SK-N-SH treated with all-trans-retinoic acid at 6 μM for 48 hours (cell line): ENCODE measurements at regions not wholly inside any gene's neighbourhood (a gene's known extent, or its start where the extent isn't known, plus 50 kb on each side); places are given as distances from the start of the nearest gene placed in this dataset.
"Not testable (repeated sequence)": the region's sequence is repeated elsewhere in the genome, so short reads cannot be mapped to it uniquely, and the experiment has no call there.

ENCODE experiments used
- ATAC-seq: fragments of 200-7000 bp; cut with Tn5 transposase; 3 replicates; pipeline ENCODE4 v1.9.1; 2020; ENCODE audit warnings: mild to moderate bottlenecking, moderate library complexity
- ARNTL ChIP-seq: fragments of 450-650 bp; formaldehyde crosslinking; IDR thresholded peaks from 2 replicates; pipeline ENCODE4 v1.5.0; 2020; ENCODE audit warnings: low read depth, mild to moderate bottlenecking, moderate library complexity, borderline replicate concordance
- BACH2 ChIP-seq: fragments of 250-450 bp; sonication (Bioruptor Pico); IDR thresholded peaks from 2 replicates; pipeline ENCODE4 v1.9.0; 2021; ENCODE audit warnings: mild to moderate bottlenecking, borderline replicate concordance
- CSDC2 ChIP-seq: fragments of 250-450 bp; sonication (Bioruptor Pico); IDR thresholded peaks from 2 replicates; pipeline ENCODE4 v1.5.0; 2020; ENCODE audit warnings: mild to moderate bottlenecking, moderate library complexity
- ESRRG ChIP-seq: fragments of 250-450 bp; sonication (Bioruptor Pico); IDR thresholded peaks from 2 replicates; pipeline ENCODE4 v1.6.1; 2021; ENCODE audit warnings: mild to moderate bottlenecking
- GLIS3 ChIP-seq: fragments of 250-450 bp; sonication (Bioruptor Pico); IDR thresholded peaks from 2 replicates; pipeline ENCODE4 v1.5.0; 2020; ENCODE audit warnings: mild to moderate bottlenecking, moderate library complexity
- ISL1 ChIP-seq: fragments of 250-450 bp; sonication (Bioruptor Pico); IDR thresholded peaks from 2 replicates; pipeline ENCODE4 v2.1.2; 2022; ENCODE audit warnings: mild to moderate bottlenecking, moderate library complexity
- PPARA ChIP-seq: fragments of 250-450 bp; sonication (Bioruptor Pico); IDR thresholded peaks from 2 replicates; pipeline ENCODE4 v1.5.0; 2020; ENCODE audit warnings: mild to moderate bottlenecking, borderline replicate concordance
- RARB ChIP-seq: fragments of 250-450 bp; sonication (Bioruptor Pico); IDR thresholded peaks from 2 replicates; pipeline ENCODE4 v1.8.0; 2021; ENCODE audit warnings: mild to moderate bottlenecking, moderate library complexity
- SNAI2 ChIP-seq: fragments of 250-450 bp; sonication (Bioruptor Pico); IDR thresholded peaks from 2 replicates; pipeline ENCODE4 v1.5.0; 2020; ENCODE audit warnings: mild to moderate bottlenecking, moderate library complexity
- TOX ChIP-seq: fragments of 250-450 bp; sonication (Bioruptor Pico); IDR thresholded peaks from 2 replicates; pipeline ENCODE4 v1.8.0; 2021; ENCODE audit warnings: mild to moderate bottlenecking, moderate library complexity, borderline replicate concordance
- ZC3H10 ChIP-seq: fragments of 250-450 bp; sonication (Bioruptor Pico); IDR thresholded peaks from 2 replicates; pipeline ENCODE4 v1.5.1; 2021; ENCODE audit warnings: mild to moderate bottlenecking, moderate library complexity
- ZFP3 ChIP-seq: fragments of 250-450 bp; sonication (Bioruptor Pico); IDR thresholded peaks from 2 replicates; pipeline ENCODE4 v1.5.0; 2020; ENCODE audit warnings: mild to moderate bottlenecking, moderate library complexity
- ZFP30 ChIP-seq: fragments of 450-650 bp; formaldehyde crosslinking; IDR thresholded peaks from 2 replicates; pipeline ENCODE4 v1.5.0; 2022; ENCODE audit warnings: mild to moderate bottlenecking, moderate library complexity
- ZNF70 ChIP-seq: fragments of 450-650 bp; formaldehyde crosslinking; IDR thresholded peaks from 2 replicates; pipeline ENCODE4 v1.5.0; 2020; ENCODE audit warnings: mild to moderate bottlenecking, moderate library complexity
- ZNF8 ChIP-seq: fragments of 450-650 bp; formaldehyde crosslinking; IDR thresholded peaks from 2 replicates; pipeline ENCODE4 v1.5.0; 2020; ENCODE audit warnings: mild to moderate bottlenecking, moderate library complexity
- TF ChIP-seq, protein P1 (sequence below): fragments of 250-450 bp; sonication (Bioruptor Pico); IDR thresholded peaks from 2 replicates; pipeline ENCODE4 v1.5.1; 2020; ENCODE audit warnings: low read depth, mild to moderate bottlenecking, moderate library complexity
- TF ChIP-seq, protein P2 (sequence below): fragments of 250-450 bp; sonication (Bioruptor Pico); IDR thresholded peaks from 2 replicates; pipeline ENCODE4 v1.8.0; 2020; ENCODE audit warnings: mild to moderate bottlenecking, moderate library complexity, borderline replicate concordance
- TF ChIP-seq, protein P3 (sequence below): fragments of 250-450 bp; sonication (Bioruptor Pico); IDR thresholded peaks from 2 replicates; pipeline ENCODE4 v1.5.1; 2021; ENCODE audit warnings: mild to moderate bottlenecking, moderate library complexity
- TF ChIP-seq, protein P4 (sequence below): fragments of 250-450 bp; sonication (Bioruptor Pico); IDR thresholded peaks from 2 replicates; pipeline ENCODE4 v1.8.0; 2021; ENCODE audit warnings: low read depth, mild to moderate bottlenecking, moderate library complexity, borderline replicate concordance
- TF ChIP-seq, protein P5 (sequence below): fragments of 250-450 bp; sonication (Bioruptor Pico); IDR thresholded peaks from 2 replicates; pipeline ENCODE4 v1.5.0; 2020; ENCODE audit warnings: mild to moderate bottlenecking, moderate library complexity

DNA sequence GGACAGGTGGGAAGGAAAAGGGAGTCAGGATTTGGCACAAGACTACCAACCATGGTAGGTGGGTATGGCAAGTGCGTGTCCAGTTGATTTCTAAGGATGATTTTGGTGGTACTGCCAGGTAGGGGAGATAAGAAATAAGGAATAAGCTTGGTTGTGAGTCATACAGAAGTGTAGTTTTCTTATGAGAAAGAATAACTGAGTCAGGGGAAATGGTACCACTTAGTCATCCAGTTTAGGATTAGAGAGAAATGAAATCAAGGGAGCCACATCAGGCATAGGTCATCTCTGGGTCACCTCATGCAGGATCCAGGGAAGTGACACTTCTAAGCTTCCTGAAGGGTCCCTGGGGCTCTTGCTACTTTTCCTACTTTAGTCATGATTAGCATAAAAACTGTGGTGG is 107.1 kb upstream of the C1GALT1C1 start:
- no peak for ATAC-seq
- no peak for TF ChIP-seq ZFP30 (CRISPR knock-in tag)

DNA sequence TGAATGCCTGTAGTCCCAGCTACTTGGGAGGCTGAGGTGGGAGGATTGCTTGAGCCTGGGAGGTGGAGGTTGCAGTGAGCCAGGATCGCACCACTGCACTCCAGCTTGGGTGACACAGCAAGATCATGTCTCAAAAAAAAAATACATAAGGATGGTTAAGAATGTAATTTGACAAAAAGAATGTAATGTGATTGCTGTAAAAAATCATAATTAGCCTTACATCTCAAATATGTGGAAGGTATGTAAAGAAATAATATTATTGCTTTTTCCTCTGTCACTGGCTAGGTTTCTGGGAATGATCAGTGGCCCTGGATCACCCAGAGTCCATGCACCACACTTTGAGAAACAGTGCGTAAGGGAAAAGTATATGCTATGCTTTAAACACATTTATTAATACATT is 106.1 kb upstream of the C1GALT1C1 start:
- no peak for TF ChIP-seq TOX
- TF ChIP-seq, protein P1, sequence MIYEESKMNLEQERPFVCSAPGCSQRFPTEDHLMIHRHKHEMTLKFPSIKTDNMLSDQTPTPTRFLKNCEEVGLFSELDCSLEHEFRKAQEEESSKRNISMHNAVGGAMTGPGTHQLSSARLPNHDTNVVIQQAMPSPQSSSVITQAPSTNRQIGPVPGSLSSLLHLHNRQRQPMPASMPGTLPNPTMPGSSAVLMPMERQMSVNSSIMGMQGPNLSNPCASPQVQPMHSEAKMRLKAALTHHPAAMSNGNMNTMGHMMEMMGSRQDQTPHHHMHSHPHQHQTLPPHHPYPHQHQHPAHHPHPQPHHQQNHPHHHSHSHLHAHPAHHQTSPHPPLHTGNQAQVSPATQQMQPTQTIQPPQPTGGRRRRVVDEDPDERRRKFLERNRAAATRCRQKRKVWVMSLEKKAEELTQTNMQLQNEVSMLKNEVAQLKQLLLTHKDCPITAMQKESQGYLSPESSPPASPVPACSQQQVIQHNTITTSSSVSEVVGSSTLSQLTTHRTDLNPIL, result no peak
- TF ChIP-seq ESRRG (CRISPR knock-in tag), result no peak
- TF ChIP-seq GLIS3 (CRISPR knock-in tag), result no peak
- no peak for TF ChIP-seq ISL1 (CRISPR knock-in tag)
- no peak for TF ChIP-seq ZC3H10 (CRISPR knock-in tag)
- TF ChIP-seq, all 23 proteins: peak for 0
- ATAC-seq, result no peak

DNA sequence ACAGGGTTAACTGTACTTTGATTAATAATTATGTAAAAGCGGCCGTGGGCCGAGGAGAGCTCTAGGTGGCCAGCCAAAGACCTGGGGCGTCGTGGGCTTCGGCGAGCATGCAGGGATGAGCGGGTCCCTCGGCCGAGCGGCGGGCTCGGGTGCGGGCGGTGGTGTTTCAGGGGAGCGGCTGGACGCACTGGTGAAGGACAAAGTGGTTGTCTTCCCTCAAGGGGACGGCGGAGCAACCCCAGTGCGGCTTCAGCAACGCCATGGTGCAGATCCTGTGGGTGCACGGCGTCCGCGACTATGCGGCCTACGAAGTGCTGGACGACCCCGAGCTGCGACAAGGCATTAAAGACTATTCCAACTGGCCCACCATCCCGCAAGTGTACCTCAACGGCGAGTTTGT is 103.0 kb upstream of the C1GALT1C1 start:
- TF ChIP-seq ZNF70 (CRISPR knock-in tag) (no peak), ZC3H10 (CRISPR knock-in tag) (no peak), ZNF8 (no peak), BACH2 (CRISPR knock-in tag) (no peak)
- TF ChIP-seq, protein P1, result no peak
- ATAC-seq, result no peak

DNA sequence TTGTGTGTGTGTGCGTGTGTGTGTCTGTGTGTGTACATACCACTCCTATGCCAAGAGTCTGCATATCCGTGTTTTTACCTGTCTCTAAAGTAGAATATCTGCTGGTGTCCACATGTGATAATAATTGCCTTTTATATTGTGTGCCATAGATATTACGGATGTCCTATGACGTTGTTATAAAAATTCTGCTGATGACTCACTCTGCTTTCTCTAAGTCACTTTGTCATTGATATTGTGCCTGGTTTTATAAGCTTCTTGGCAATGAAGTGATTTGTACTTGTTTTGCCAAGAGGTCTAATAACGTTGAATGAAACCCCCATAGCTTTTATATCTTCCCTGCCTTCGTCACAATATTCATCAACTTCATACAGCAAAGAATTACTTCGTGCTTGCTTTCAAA is 102.6 kb upstream of the C1GALT1C1 start:
- TF ChIP-seq ZFP30 (CRISPR knock-in tag) (no peak), CSDC2 (CRISPR knock-in tag) (no peak), GLIS3 (CRISPR knock-in tag) (no peak), PPARA (CRISPR knock-in tag) (no peak)
- TF ChIP-seq, protein P2, sequence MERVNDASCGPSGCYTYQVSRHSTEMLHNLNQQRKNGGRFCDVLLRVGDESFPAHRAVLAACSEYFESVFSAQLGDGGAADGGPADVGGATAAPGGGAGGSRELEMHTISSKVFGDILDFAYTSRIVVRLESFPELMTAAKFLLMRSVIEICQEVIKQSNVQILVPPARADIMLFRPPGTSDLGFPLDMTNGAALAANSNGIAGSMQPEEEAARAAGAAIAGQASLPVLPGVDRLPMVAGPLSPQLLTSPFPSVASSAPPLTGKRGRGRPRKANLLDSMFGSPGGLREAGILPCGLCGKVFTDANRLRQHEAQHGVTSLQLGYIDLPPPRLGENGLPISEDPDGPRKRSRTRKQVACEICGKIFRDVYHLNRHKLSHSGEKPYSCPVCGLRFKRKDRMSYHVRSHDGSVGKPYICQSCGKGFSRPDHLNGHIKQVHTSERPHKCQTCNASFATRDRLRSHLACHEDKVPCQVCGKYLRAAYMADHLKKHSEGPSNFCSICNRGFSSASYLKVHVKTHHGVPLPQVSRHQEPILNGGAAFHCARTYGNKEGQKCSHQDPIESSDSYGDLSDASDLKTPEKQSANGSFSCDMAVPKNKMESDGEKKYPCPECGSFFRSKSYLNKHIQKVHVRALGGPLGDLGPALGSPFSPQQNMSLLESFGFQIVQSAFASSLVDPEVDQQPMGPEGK (CRISPR knock-in tag), result no peak
- ATAC-seq, result no peak

DNA sequence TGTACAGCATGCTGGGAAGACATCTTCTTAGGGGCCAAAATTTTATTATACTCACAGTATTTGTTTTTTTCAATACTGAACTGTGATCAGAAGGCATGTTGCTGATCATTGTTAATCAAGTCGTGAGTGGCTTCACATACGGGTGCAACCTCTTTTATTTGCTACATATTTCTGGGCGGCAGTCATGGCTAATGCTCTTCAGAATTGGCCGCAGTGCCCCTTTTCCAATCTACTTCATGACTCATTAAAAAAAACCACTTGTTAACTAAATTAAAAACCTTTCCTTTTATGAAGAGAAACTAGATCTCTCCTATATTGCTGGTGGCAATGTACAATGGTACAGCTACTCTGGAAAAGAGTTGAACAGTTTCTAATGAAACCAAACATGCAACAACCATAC is 101.5 kb upstream of the C1GALT1C1 start:
- TF ChIP-seq ZFP3 (CRISPR knock-in tag), result no peak
- TF ChIP-seq, protein P3, sequence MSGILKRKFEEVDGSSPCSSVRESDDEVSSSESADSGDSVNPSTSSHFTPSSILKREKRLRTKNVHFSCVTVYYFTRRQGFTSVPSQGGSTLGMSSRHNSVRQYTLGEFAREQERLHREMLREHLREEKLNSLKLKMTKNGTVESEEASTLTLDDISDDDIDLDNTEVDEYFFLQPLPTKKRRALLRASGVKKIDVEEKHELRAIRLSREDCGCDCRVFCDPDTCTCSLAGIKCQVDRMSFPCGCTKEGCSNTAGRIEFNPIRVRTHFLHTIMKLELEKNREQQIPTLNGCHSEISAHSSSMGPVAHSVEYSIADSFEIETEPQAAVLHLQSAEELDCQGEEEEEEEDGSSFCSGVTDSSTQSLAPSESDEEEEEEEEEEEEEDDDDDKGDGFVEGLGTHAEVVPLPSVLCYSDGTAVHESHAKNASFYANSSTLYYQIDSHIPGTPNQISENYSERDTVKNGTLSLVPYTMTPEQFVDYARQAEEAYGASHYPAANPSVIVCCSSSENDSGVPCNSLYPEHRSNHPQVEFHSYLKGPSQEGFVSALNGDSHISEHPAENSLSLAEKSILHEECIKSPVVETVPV (CRISPR knock-in tag), result no peak
- no peak for TF ChIP-seq ZC3H10 (CRISPR knock-in tag)
- TF ChIP-seq ZNF8, result no peak
- TF ChIP-seq ESRRG (CRISPR knock-in tag), result no peak
- TF ChIP-seq CSDC2 (CRISPR knock-in tag), result no peak
- TF ChIP-seq, protein P4, sequence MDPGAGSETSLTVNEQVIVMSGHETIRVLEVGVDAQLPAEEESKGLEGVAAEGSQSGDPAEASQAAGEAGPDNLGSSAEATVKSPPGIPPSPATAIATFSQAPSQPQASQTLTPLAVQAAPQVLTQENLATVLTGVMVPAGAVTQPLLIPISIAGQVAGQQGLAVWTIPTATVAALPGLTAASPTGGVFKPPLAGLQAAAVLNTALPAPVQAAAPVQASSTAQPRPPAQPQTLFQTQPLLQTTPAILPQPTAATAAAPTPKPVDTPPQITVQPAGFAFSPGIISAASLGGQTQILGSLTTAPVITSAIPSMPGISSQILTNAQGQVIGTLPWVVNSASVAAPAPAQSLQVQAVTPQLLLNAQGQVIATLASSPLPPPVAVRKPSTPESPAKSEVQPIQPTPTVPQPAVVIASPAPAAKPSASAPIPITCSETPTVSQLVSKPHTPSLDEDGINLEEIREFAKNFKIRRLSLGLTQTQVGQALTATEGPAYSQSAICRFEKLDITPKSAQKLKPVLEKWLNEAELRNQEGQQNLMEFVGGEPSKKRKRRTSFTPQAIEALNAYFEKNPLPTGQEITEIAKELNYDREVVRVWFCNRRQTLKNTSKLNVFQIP (CRISPR knock-in tag), result no peak
- TF ChIP-seq, protein P5, sequence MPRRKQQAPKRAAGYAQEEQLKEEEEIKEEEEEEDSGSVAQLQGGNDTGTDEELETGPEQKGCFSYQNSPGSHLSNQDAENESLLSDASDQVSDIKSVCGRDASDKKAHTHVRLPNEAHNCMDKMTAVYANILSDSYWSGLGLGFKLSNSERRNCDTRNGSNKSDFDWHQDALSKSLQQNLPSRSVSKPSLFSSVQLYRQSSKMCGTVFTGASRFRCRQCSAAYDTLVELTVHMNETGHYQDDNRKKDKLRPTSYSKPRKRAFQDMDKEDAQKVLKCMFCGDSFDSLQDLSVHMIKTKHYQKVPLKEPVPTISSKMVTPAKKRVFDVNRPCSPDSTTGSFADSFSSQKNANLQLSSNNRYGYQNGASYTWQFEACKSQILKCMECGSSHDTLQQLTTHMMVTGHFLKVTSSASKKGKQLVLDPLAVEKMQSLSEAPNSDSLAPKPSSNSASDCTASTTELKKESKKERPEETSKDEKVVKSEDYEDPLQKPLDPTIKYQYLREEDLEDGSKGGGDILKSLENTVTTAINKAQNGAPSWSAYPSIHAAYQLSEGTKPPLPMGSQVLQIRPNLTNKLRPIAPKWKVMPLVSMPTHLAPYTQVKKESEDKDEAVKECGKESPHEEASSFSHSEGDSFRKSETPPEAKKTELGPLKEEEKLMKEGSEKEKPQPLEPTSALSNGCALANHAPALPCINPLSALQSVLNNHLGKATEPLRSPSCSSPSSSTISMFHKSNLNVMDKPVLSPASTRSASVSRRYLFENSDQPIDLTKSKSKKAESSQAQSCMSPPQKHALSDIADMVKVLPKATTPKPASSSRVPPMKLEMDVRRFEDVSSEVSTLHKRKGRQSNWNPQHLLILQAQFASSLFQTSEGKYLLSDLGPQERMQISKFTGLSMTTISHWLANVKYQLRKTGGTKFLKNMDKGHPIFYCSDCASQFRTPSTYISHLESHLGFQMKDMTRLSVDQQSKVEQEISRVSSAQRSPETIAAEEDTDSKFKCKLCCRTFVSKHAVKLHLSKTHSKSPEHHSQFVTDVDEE (CRISPR knock-in tag), result no peak
- TF ChIP-seq SNAI2 (CRISPR knock-in tag), result no peak
- TF ChIP-seq BACH2 (CRISPR knock-in tag), result no peak
- TF ChIP-seq, protein P2 (CRISPR knock-in tag), result no peak
- TF ChIP-seq ARNTL (CRISPR knock-in tag), result no peak
- TF ChIP-seq ZFP30 (CRISPR knock-in tag), result no peak
- TF ChIP-seq TOX, result no peak
- no peak for TF ChIP-seq RARB
- TF ChIP-seq ZNF70 (CRISPR knock-in tag), result no peak
- TF ChIP-seq, all 23 proteins: peak for 0
- no peak for ATAC-seq

DNA sequence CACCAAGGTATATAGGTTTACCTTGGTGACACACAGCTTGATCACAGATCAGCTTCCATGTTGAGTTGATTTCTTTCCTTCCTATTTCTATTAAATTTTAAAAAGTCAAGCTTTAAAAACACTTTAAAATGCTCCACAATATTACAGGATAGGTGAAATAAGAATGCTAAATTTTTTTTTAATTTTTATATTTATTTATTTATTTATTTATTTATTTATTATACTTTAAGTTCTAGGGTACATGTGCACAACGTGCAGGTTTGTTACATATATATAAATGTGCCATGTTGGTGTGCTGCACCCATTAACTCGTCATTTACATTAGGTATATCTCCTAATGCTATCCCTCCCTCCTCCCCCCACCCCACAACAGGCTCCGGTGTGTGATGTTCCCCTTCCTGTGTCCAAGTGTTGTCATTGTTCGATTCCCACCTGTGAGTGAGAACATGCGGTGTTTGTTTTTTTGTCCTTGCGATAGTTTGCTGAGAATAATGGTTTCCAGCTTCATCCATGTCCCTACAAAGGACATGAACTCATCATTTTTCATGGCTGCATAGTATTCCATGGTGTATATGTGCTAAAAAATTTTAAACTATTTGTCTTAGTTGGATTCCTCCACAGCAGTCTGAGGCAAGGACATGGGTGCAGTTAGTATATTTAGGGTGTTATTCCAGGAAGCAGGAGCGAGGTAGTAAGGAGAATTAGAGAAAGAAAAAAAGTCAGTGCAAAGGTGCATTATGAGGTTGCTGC is 99.8 kb upstream of the C1GALT1C1 start:
- not testable (repeated sequence) for ATAC-seq
